Stomach (tissue), 8 donors: ENCODE measurements at regions not wholly inside any gene's neighbourhood (a gene's known extent, or its start where the extent isn't known, plus 50 kb on each side); places are given as distances from the start of the nearest gene placed in this dataset.
A peak's percentile ranks its signal among the peaks of the same experiment; 100 is the strongest.

Experiments
- DNase-seq, 2 donors: peaks; one replicate each; pipeline versions ENCODE4 v3.0.0 to v3.0.0-alpha.2; 2013 to 2019
- H3K27ac ChIP-seq, 5 donors: fragments of 200-600 bp in 4 of 5; sonication (generic) in 4 of 5; one replicate each; pipeline ENCODE4 v1.5.1; 2013 to 2019; ENCODE audit warnings: mild to moderate bottlenecking in 1 of 5, moderate library complexity in 1 of 5
- H3K27me3 ChIP-seq, 3 donors: fragments of 200-600 bp; sonication (generic); one replicate each; pipeline ENCODE4 v1.5.1; 2017 to 2019; ENCODE audit warnings: mixed run types in 1 of 3
- H3K36me3 ChIP-seq, 4 donors: fragments of 200-600 bp; sonication (generic); 1 replicate in 3 of 4; 2 replicates in 1 of 4; pipeline ENCODE4 v1.5.1; 2016 to 2019
- H3K4me1 ChIP-seq, 4 donors: fragments of 200-600 bp; sonication (generic); one replicate each; pipeline ENCODE4 v1.5.1; 2016 to 2019
- H3K4me3 ChIP-seq, 4 donors: fragments of 200-600 bp; sonication (generic) in 3 of 4; one replicate each; pipeline ENCODE4 v1.5.1; 2016 to 2019; ENCODE audit warnings: mild to moderate bottlenecking in 1 of 4
- H3K9me3 ChIP-seq, 4 donors: fragments of 200-600 bp; sonication (generic); one replicate each; pipeline ENCODE4 v1.5.1; 2016 to 2019
- EP300 ChIP-seq: sonication (generic); formaldehyde crosslinking; IDR thresholded peaks from one replicate; pipeline ENCODE4 v1.6.1; 2017; ENCODE audit warnings: antibody characterized with exemption
- POLR2A ChIP-seq, 4 donors: fragments of 450-650 bp; IDR thresholded peaks; one replicate each; pipeline ENCODE4 v1.6.1; 2016; ENCODE audit warnings: antibody characterized with exemption in 4 of 4, control low read depth in 2 of 4, mild to moderate bottlenecking in 1 of 4, moderate library complexity in 1 of 4
- POLR2AphosphoS5 ChIP-seq, 3 donors: sonication (generic); formaldehyde crosslinking; IDR thresholded peaks; one replicate each; pipeline ENCODE4 v1.6.1; 2016; ENCODE audit warnings: antibody characterized with exemption in 3 of 3
- WGBS, 5 donors: extraction: QIAGEN DNeasy Blood & Tissue Kit in 3 of 5; methylation state at CpG; one replicate each; pipeline versions ENCODE4 v1.1.5 to v1.1.7; 2013 to 2018; 5-methylcytosine and 5-hydroxymethylcytosine counted together
- intact Hi-C: fragments of 100-400 bp; cut with DNase I; formaldehyde crosslinking; loops from one replicate; pipeline ENCODE4 v1.15.1; 2023; ENCODE audit warnings: low total_unique reads
- TF ChIP-seq, protein P1 (sequence below), 7 experiments: fragments of 450-650 bp in 4 of 7; fragments of 200-600 bp in 3 of 7; sonication (generic) in 3 of 7; IDR thresholded peaks; one replicate each; pipeline ENCODE4 v1.5.1; 2016 to 2019; ENCODE audit warnings: antibody characterized with exemption in 7 of 7, control low read depth in 2 of 7, mild to moderate bottlenecking in 1 of 7
- donor health status: healthy with polysubstance abuse.
- donor health status: Bipolar disorder and iron deficiency.
- donor health status: healthy.

DNA sequence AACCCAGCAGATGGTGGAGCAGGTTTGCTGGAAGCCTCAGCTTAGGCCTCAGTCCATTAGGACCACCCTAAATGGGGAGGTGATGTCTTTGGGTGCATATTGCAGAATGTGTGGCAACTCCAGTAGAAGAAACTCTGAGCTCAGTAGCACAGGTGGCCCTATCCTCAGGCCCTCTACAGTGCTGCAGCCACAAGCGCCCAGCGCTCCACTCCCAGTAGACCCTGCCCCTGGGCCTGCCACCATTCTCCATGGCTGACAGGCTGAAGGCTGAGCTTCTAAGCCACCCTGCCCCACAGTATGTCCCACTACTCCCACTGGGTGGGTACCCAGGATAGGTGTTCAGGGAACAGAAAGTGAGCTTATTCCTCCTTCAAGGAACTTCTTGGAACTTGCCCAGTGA, 162.8 kb upstream of the MAMLD1 start:
- Histone ChIP-seq H3K36me3 (no peaks in the 10 kb centered on the region), H3K4me1 (no peaks in the 10 kb centered on the region), H3K27me3 (no peaks in the 10 kb centered on the region), H3K9me3 (no peaks in the 10 kb centered on the region), H3K27ac (no peak overlapping the region), H3K4me3 (no peak overlapping the region)
- intact Hi-C loops: no loop called here
- no peak for DNase-seq
- WGBS, 5 donors: 89 to 100% (median 99%) methylated on average over 2 of the region's 2 CpGs; no CpG with 5 or more reads in 1 of the 5 donors
- TF ChIP-seq POLR2AphosphoS5 (IDR thresholded peaks at IDR 0.05) (no peak), POLR2A (IDR thresholded peaks at IDR 0.05) (no peak), EP300 (no peak)
- TF ChIP-seq, protein P1, sequence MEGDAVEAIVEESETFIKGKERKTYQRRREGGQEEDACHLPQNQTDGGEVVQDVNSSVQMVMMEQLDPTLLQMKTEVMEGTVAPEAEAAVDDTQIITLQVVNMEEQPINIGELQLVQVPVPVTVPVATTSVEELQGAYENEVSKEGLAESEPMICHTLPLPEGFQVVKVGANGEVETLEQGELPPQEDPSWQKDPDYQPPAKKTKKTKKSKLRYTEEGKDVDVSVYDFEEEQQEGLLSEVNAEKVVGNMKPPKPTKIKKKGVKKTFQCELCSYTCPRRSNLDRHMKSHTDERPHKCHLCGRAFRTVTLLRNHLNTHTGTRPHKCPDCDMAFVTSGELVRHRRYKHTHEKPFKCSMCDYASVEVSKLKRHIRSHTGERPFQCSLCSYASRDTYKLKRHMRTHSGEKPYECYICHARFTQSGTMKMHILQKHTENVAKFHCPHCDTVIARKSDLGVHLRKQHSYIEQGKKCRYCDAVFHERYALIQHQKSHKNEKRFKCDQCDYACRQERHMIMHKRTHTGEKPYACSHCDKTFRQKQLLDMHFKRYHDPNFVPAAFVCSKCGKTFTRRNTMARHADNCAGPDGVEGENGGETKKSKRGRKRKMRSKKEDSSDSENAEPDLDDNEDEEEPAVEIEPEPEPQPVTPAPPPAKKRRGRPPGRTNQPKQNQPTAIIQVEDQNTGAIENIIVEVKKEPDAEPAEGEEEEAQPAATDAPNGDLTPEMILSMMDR (IDR thresholded peaks at IDR 0.05): no peak

DNA sequence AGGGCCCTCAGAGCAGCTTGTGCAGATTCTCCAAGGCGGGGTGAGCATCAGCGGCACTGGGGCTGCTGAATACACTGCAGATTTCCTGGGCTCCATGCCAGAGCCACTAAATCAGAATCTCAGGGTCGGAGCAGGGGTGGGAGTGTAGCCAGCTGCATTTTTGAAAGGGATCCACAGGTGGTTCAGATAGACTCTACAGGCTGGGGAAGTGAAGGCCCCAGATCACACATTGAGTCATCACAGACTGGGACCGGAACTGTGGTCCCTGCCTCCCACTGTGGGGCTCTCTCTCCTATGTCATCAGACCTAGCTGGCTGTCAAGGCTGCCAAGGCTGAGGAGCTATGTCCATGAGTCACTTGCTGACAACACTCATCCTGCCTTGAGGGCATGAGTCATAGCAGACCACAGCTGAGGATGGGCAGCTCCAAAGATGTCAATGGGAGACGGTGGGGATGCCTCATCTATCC, 162.3 kb upstream of the MAMLD1 start:
- DNase-seq: peak in 1 of 2 donors; percentile 26
- Histone ChIP-seq H3K27ac (no peak overlapping the region), H3K4me1 (no peaks in the 10 kb centered on the region), H3K4me3 (no peak overlapping the region), H3K27me3 (no peaks in the 10 kb centered on the region), H3K9me3 (no peaks in the 10 kb centered on the region), H3K36me3 (no peaks in the 10 kb centered on the region)
- TF ChIP-seq POLR2A (IDR thresholded peaks at IDR 0.05) (no peak), POLR2AphosphoS5 (IDR thresholded peaks at IDR 0.05) (peak in 1 of 3 donors; percentile 58), EP300 (no peak)
- TF ChIP-seq, protein P1 (IDR thresholded peaks at IDR 0.05): no peak
- intact Hi-C loops: no loop called here
- 36 to 80% (median 51%) methylated on average over 1 to 5 of the region's 5 CpGs for WGBS, 5 donors

DNA sequence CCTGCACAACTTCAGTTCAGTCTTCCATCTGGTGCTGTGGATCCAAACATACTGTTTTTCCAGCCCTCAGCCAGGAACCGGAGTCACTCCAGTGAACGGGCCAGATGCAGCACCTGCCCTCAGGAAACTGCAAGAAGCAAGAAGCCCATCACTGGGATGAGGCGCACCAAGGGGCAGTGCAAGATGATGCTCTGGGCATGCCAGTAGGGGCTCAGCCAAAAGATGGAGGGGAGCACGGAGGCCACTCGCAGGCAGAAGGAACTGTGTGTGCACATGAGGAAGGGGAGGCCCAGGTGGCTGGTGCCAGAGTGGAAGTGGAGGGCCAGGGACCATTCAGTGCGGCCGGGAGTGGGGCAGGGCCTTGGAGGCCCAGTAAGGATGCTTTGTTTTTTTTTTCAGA, 161.7 kb upstream of the MAMLD1 start:
- Histone ChIP-seq H3K27me3 (no peaks in the 10 kb centered on the region), H3K4me3 (no peak overlapping the region), H3K4me1 (no peaks in the 10 kb centered on the region), H3K36me3 (no peaks in the 10 kb centered on the region), H3K27ac (no peak overlapping the region), H3K9me3 (no peaks in the 10 kb centered on the region)
- WGBS, 5 donors: 90 to 99% (median 94%) methylated on average over 3 to 7 of the region's 7 CpGs
- TF ChIP-seq POLR2AphosphoS5 (IDR thresholded peaks at IDR 0.05) (no peak), EP300 (no peak), POLR2A (IDR thresholded peaks at IDR 0.05) (no peak)
- TF ChIP-seq, protein P1 (IDR thresholded peaks at IDR 0.05): no peak
- intact Hi-C loops: no loop called here
- DNase-seq: no peak

DNA sequence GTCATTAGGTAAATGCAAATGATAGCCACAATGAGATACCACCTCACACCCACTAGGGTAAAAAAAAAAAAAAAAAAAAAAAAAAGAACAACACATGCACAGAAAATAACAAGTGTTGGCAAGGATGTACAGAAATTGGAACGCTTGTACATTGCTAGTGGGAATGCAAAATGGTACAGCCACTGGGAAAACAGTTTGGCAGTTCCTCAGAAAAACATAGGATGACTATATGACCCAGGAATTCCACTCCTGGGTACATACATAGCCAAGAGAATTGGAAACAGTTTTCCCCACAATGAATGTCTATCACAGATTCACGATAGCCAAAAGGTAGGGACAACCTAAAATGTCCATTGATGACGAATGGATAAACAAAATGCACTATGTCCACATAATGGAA, 161.3 kb upstream of the MAMLD1 start:
- TF ChIP-seq, protein P1 (IDR thresholded peaks at IDR 0.05): no peak
- no peak for TF ChIP-seq POLR2A (IDR thresholded peaks at IDR 0.05)
- no peak for TF ChIP-seq POLR2AphosphoS5 (IDR thresholded peaks at IDR 0.05)
- no peak for TF ChIP-seq EP300
- 62 to 98% (median 94%) methylated on average over 3 of the region's 3 CpGs for WGBS, 5 donors
- Histone ChIP-seq H3K27ac (no peak overlapping the region), H3K4me1 (no peaks in the 10 kb centered on the region), H3K9me3 (no peaks in the 10 kb centered on the region), H3K36me3 (no peaks in the 10 kb centered on the region), H3K27me3 (no peaks in the 10 kb centered on the region), H3K4me3 (no peak overlapping the region)
- DNase-seq: no peak
- intact Hi-C loops: no loop called here
